NCI-H526 treated with DMSO at 0.1 percent for 48 hours (cell line): ENCODE measurements at regions not wholly inside any gene's neighbourhood (a gene's known extent, or its start where the extent isn't known, plus 50 kb on each side); places are given as distances from the start of the nearest gene placed in this dataset.
"Not testable (repeated sequence)": the region's sequence is repeated elsewhere in the genome, so short reads cannot be mapped to it uniquely, and the experiment has no call there.

Experiments used
- DNase-seq: peaks from one replicate; lab custom pipeline; 2025; lab: John Stamatoyannopoulos, UW

DNA sequence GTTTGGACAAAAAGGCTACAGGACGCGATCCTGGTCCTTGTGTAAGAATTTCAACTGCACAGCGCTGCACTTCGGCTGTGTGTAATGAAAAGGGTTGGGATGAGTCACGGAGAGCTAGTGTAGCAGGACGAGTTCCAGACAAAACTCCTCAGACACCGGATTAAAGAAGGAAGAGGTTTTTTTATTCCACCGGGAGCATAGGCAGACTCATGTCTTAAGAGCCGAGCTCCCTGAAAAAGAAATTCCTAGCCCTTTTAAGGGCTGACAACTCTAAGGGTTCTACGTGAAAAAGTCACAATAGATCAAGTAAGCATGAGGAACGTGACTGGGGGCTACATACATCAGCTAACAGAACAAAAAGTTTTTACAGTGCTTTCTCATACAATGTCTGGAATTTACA, 54.8 kb upstream of the FAM90A1 start:
- DNase-seq, result not testable (repeated sequence)

DNA sequence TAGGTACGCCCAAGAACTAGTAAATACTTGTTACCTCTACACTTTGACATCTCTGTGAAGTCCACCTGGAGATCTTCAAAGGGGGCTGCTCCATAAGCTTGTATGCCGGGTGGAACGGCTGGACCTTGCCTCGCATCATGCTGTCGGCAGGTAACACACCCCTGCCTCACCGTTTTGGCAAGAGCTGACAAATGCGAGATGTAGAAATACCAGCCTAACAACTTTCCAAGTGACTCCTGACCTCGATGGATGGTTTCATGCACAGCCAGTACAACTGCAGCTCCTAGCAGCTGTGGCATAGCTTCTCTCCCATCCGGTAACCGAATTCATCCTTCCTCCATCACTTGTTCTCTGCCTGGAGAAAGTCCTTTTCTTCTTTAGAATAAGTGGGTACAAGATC, 58.3 kb upstream of the FAM90A1 start:
- DNase-seq, result not testable (repeated sequence)

DNA sequence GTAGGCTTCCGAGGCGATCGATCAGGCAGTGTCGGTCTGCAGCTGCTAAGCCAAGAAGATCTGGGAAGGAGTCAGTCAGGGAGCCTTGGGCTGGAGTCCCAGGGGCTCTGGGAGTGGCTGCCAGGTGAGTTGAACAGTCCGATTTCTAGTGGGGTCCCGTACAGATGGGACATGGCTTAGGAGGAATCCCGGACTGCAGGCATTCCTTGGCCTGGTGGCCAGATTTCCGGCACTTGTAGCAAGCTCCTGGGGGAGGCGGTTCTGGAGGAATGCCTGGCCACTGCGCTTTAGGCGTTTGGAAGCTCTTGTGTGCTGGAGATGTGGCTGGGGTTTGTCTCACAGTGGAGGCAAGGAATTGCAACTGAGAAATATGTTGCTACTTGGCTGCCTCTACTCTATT, 64.3 kb upstream of the FAM90A1 start:
- DNase-seq, result not testable (repeated sequence)

DNA sequence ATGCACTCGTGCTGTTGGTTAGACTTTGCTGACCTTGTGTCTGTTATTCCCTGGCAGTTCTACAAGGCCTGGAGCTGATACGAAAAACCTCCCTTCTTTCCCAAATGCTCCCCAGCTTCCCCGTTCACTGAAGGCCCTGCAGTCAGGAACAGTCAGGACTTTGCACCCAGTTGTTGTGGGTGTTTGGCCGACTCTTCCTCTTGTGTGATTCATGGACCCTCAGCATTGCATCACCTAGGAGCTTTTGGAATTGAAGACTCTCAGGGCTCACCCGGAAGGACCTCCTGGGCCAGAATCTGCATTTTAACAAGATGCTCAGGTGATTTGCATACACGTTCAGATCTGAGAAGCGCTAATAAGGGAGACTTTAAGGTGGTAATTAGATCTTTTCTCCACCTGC, 67.2 kb upstream of the FAM90A1 start:
- DNase-seq, result not testable (repeated sequence)

DNA sequence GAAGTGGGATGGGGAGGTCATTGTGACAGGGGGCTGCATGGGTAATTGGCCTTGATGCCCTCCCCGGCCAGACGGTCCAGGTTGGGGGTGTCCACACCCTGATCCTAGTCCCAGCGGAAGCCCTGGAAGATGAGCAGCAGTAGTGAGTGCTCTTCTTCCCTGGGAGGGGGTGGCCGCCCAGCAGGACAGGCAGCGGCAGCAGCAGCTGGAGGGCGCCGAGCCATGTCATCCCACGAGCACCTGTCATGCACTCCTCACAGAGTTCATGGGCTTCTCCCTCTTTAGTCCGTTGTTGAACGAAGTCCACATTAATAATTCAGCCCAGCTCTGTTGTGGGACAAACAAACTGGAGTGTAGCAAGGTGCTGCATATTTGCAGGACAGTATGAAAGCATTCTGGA, 81.2 kb upstream of the FAM90A1 start:
- DNase-seq, result not testable (repeated sequence)

DNA sequence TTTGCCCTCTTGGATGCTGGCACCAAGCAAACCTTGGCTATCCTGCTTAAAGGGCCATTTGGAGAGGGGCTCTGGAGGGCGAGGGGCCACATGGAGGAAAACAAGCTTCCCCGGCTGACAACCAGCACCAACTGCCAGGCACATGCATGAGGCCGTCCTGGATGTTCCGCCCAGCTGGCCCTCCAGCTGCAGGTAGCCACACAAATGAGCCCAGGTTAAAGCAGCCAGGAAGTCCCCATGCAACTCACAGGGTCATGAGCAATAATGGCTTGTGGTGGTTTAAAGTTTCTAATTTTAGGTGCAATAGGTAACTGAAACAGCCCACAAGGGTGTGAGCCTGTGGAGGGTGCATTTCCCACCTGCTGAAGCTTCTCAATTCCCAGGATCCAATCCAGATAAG, 88.6 kb upstream of the FAM90A1 start:
- DNase-seq, result not testable (repeated sequence)

DNA sequence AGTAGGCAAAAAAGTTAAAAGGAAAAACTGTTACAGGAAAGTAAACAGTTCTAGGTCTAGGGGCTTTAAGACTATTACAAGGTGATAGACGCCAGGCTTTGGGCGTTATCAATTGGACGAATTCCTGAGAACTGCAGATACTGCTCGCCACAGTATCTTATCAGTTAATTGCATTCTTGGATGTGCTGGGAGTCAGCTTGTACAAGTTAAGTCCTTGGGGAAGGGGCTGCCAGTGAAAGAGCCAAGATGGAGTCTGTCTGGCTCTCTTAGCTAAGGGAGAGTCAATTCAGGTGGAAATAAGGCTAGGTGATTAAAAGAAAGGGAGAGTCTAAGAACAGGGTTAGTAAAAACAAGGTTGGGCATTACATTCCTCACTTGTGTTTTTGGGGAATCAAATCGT, 90.3 kb upstream of the FAM90A1 start:
- not testable (repeated sequence) for DNase-seq

DNA sequence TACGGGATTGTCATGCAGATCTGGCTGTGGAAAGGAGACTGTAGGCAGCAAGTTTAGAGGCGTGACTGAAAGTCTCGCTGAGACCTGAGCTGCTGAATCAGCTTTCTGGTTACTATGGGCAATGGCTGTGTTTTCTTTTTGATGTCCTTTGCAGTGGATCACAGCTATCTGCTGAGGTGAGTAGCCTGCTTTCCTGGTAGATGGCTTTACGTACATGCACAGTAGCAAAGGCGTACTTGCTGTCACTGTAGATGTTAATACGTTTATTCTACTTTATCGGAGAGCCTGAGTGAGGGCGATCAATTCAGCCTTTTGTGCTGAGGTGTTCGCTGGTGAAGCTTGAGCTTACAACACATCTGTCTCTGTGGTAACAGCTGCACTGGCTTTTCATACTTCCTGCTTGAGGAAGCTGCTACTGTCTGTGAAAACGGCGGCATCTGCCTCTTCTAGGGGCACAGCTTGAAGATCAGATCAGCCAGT, 92.9 kb upstream of the FAM90A1 start:
- not testable (repeated sequence) for DNase-seq

DNA sequence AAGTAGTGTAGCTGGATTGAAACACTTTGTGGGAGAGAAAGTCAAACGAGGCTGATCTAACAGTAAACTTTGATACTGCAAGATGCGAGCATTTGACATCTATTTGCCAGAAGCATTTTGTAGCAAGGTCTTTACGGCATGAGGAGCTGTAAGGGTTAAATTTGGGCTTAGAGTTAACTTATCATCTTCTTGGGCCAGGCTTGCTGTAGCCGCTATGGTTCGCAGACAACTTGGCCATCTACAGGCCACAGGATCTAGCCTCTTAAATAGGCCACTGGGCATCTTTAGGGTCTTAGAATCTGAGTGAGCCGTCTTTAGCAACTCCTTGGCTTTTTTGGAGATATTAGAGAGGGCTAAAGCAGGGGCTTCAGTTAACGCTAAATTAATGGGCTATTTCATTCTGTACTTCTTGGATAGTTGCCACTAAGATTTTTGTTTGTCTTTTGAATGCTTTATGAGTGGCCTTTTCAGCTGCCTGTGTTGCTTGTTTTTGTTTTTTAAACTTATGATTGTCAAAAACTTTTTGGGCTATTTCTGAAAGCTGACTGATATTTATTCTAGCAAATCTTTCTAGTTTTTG, 93.5 kb upstream of the FAM90A1 start:
- DNase-seq, result not testable (repeated sequence)

DNA sequence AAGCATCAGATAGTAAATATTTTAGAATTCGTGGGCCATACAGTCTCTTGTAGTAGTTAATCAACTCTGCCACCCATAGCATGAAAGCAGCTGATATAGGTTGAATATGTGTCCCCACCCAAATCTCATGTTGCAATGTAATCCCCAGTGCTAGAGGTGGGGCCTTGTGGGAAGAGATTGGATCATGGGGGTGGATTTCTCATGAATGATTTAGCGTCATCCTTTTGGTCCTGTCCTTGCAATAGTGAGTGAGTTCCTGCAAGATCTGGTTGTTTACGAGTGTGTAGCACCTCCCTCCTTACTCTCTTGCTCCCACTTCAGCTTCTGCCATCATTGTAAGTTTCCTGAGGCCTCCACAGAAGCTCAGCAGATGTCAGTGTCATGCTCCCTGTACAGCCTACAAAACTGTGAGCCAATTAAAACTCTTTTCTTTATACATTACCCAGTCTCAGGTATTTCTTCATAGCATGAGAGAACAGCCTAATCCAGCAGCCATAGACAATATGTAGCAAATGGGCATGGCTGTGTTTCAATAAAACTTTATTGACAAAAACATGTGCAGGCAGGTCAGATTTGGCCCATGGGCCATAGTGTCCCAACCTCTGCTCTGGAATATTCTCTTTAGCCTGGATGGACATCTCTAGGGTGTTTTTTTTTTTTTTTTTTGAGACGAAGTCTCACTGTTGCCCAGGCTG, 97.9 kb upstream of the FAM90A1 start:
- not testable (repeated sequence) for DNase-seq

DNA sequence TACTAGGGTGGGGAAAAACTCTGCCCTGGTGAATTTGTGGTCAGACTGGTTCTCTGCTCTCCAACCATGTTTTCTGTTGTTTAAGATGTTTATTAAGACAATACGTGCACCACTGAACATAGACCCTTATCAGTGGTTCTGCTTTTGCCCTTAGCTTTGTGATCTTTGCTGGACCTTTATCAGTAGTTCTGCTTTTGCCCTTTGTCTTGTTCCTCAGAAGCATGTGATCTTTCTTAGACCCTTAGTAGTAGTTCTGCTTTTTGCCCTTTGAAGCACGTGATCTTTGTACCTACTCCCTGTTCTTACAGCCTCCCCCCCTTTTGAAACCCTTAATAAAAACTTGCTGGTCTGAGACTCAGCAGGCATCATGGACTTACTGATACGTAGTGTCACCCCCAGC, 101.4 kb upstream of the FAM90A1 start:
- DNase-seq, result not testable (repeated sequence)

DNA sequence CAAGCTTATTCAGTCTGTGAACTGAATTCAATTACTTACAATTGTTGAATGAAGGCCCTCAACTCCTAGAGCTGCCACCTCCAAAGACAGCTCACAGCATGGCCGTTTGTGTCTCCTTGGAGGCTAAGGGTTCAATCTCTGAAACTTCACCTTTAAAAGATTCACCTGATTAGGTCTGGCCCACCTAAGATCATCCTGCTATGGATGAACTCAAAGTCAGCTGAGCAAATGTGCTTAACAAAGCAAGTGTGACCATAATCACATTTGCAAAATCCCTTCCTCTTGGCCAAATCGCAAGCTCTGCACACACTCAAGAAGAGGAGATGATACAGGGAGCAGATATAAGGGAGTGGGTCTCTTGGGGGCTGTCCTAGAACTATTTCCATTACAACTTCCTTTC, 105.0 kb upstream of the FAM90A1 start:
- DNase-seq, result not testable (repeated sequence)

DNA sequence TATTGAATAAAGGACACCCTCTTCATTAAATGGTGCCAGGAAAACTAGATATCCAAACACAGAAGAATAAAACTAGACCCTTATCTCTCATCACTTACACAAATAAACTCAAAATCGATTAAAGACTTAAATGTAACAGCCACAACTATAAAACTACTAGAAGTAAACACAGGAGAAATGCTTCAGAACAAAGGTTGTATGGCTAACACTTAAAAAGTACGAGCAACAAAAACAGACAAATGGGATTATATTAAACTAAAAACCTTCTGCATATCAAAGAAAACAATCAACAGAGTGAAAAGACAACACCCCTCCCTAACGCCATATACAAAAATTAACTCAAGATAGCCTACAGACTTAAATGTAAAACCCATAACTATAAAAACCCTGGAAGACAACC, 104.7 kb upstream of the CLEC6A start:
- DNase-seq, result not testable (repeated sequence)

DNA sequence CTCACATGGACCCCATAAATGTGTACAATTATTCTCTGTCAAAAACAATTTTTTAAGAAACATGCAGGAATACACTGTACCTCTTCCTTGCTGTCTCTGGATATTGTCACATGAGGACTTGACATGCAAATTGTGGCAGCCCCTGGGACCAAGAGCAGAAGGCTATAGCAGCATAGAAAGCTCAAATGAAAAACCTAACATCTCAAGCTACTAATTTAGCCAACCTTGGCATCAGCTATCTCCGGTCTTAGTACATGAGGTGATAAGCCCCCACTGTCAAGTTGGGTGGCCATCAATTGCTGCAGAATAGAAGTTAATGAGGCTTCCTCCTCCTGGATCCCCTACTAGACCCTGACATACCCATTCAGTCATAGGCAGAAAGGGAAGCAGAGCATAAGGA, 101.0 kb upstream of the CLEC6A start:
- not testable (repeated sequence) for DNase-seq

DNA sequence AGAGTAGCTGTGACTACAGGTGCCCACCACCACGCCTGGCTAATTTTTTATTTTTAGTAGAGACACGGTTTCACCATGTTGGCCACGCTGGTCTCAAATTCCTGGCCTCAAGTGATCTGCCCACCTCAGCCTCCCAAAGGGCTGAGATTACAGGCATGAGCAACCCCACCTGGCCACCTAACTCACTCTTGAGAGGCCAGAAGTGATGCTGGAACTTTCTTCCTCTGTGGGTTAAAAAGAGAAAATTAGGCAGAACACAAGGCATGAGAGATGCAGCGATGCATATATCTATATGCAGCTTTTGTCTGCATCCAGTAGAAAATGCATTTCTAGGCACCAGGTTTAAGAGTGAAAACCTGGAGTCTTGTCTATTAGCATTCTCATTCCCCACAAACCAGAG, 100.2 kb upstream of the CLEC6A start:
- not testable (repeated sequence) for DNase-seq

DNA sequence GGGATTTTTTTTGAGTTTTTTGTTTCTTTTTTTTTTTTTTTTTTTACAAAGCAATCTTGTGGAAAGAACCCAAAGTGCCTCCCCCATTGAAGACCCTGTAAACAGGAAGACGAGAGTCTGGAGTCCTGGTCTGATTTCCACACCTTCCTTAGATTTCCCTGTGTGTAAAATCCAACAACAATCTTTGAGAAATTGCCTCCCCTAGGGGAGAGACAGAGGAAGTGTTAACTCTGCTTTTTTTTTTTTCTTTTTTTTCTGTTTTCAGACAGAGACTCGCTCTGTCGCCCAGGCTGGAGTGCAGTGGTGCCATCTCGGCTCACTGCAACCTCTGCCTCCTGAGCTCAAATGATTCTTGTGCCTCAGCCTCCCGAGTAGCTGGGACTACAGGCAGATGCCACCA, 82.0 kb upstream of the CLEC6A start:
- DNase-seq, result not testable (repeated sequence)

DNA sequence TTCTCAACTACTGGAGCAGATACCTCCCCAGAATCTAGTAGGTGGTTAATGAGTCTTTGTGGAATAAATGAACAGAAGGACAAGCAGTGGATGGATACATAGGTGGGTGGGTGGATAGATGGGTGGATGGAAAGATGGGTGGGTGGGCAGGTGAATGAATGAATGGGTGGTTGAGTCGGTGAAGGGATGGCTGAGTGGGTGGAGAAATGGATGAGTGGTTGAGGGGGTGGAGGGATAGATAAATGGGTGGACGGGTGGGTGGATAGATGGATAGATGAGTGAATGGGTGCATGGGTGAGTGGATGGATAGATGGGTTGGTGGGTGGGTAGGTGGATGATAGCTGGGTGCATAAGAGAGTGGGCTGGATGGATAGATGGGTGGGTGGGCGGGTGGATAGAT, 80.6 kb upstream of the CLEC6A start:
- not testable (repeated sequence) for DNase-seq

DNA sequence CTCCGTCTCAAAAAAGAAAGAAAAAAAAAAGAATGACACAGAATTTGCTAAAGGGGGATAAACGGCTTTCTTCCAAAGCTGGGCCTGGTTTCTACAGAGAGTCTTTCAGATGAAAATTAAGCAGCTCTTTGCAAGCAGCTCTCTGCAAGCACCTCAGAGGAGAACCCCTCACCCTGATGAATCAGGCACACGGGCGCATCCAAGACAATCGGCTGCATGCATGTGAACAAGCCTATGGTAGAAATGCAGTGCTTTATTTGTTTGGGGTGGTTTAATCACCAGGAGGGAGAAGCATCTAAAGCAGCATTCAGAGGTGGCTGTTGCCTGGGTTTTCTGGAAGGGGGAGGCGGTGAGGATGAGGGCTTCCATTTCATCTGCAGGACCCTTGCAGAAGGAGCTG, 78.0 kb upstream of the CLEC6A start:
- not testable (repeated sequence) for DNase-seq

DNA sequence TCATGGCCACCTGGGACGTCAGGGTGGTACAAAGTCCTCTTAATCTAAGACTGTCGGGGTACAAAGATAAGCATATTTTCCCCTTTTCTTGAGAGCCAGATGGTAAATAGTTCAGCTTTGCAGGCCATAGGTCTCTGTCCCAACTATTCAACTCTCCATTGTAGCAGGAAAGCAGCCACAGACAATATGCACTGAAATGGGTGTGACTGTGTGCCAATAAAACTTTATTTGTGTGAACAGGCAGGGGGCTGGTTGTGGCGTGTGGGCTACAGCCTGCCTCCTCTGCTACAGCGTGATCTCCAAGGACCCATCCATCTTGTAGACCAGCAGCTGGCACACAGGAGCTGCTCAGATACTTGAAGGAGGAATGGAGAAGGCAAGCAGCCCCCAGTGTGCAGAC, 73.2 kb upstream of the CLEC6A start:
- DNase-seq, result not testable (repeated sequence)

DNA sequence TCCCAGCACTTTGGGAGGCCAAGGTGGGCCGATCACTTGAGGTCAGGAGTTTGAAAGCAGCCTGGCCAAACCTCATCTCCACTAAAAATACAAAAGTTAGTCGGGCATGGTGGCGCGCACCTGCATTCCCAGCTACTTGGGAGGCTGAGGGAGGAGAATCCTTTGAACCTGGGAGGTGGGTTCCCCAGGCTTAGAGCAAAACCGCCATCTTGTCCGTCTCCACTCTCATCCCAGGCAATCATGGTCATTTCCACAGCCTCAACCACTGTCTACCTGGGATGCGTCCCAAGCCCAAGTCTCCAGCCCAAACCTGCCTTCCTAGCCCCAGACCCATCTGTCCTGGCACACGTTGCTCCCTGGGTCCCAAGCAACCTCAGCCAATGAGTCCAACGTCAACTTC, 71.1 kb upstream of the CLEC6A start:
- not testable (repeated sequence) for DNase-seq

DNA sequence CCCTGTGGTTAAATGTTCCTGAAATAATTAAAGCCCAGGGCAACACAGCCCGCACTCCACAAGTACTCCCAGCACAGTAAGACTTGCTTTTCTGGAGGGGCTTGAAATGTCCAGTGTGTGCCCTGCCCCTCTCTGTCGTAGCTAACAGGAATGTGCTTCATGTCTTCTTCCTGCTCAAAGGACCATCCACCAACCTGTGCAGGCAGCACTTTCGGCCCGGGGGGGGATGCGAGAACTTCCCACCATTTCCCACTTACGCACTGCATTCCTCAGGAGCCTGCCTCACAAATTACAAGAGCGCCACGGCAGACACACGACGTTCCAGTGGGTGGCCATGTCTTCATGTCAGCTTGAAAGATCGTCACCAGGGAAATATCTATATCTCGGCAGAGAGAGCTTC, 70.3 kb upstream of the CLEC6A start:
- DNase-seq, result not testable (repeated sequence)

DNA sequence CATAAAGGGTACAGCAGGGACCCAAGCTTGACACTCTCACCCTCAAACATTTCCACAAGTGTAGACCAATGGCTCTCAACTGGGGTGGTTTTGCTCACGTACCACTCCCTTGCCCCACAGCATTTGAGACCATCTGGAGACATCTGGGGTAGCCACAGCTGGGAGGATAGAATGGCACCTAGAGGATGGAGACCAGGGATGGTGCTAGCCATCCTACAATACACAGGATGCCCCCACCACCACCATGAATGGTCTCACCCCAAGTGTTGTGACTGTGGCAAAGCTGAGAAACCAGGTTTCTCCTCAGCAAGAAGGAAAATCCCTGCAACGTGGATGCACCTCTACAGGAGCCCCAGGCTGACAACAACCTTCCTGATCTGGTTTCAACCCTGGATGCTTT, 69.1 kb upstream of the CLEC6A start:
- DNase-seq, result not testable (repeated sequence)

DNA sequence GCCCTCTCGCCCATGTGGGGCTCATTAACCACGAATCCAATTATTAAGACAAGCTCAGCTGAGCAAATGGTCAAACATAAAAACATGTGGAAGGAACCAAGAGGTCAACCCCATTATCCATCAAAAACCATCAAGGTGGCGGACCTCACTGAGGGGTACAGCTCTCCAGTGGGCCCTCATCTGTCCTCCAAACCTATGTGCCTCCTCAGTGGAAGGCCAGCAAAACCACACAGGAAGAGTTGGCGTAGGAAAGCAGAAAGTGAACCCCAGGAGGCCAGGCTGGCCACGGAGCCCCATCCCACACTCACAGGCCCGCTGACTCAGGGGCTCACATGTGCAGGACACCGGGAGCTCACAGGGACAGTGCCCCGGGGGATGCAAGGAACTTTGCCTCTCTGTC, 66.5 kb upstream of the CLEC6A start:
- not testable (repeated sequence) for DNase-seq
